ENCODE measurements at regions not wholly inside any gene's neighbourhood (a gene's known extent, or its start where the extent isn't known, plus 50 kb on each side); places are given as distances from the start of the nearest gene placed in this dataset.
A peak's percentile ranks its signal among the peaks of the same experiment; 100 is the strongest.
"Not testable (repeated sequence)": the region's sequence is repeated elsewhere in the genome, so short reads cannot be mapped to it uniquely, and the experiment has no call there.

DNA sequence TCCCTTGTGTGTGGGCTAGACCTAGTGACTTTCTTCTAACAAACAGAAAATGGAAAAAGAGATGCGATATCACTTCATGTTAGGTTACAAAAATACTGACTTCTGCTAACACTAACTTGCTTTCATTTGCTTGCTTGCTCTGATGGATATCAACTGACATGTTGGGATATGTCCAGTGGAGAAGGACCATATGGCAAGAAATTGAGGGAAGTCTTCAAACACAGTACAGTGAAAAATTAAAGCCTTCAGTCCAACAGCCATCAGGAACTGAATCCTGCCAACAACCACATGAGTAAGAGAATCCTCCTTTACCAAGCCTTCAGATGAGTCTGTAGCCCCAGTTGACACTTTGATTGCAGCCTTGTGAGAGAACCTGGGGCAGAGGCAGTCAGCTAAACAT, 143.9 kb downstream of the MAIP1 start:
- no CpG with 5 or more reads among the region's 1 CpG for WGBS (ENCODE audit: insufficient coverage)
- Histone ChIP-seq H3K36me3 (ENCODE audit: control insufficient read depth, insufficient read depth, low read length) (no peaks in the 10 kb centered on the region), H3K27me3 (ENCODE audit: control insufficient read depth, insufficient read depth, low read length) (no peaks in the 10 kb centered on the region), H3K4me3 (ENCODE audit: low read length) (no peak overlapping the region), H3K27ac (ENCODE audit: low read length) (no peak overlapping the region), H3K4me1 (ENCODE audit: control insufficient read depth, insufficient read depth, low read length) (peaks cover 2% of the 10 kb centered on the region), H3K9me3 (replicated peaks; ENCODE audit: control insufficient read depth, low read depth, low read length) (no peaks in the 10 kb centered on the region)
- no peak for DNase-seq

DNA sequence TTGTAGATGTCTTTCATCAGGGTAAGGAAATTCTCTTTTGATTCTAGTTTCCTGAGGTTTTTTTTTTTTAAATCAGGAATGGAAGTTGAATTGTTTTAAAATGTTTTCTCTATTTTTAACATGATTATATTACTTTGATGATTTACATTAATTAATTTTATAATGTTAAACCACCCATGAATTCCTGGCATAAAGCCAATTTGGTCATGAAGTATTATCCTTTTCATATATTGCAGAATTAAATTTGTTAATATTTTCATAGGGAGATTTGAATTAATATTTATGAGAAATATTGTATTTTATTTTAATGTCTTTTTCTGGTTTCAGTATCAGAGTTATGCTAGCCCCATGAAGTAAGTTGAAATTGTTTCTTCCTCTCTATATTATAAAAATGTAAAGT, 144.6 kb downstream of the MAIP1 start:
- no peaks in the 10 kb centered on the region for H3K36me3 ChIP-seq (ENCODE audit: control insufficient read depth, insufficient read depth, low read length)
- H3K27me3 ChIP-seq (ENCODE audit: control insufficient read depth, insufficient read depth, low read length): no peaks in the 10 kb centered on the region
- no peak overlapping the region for H3K4me3 ChIP-seq (ENCODE audit: low read length)
- no peak for DNase-seq
- no peak overlapping the region for H3K27ac ChIP-seq (ENCODE audit: low read length)
- no peaks in the 10 kb centered on the region for H3K9me3 ChIP-seq (replicated peaks; ENCODE audit: control insufficient read depth, low read depth, low read length)
- H3K4me1 ChIP-seq (ENCODE audit: control insufficient read depth, insufficient read depth, low read length): peaks cover 2% of the 10 kb centered on the region

DNA sequence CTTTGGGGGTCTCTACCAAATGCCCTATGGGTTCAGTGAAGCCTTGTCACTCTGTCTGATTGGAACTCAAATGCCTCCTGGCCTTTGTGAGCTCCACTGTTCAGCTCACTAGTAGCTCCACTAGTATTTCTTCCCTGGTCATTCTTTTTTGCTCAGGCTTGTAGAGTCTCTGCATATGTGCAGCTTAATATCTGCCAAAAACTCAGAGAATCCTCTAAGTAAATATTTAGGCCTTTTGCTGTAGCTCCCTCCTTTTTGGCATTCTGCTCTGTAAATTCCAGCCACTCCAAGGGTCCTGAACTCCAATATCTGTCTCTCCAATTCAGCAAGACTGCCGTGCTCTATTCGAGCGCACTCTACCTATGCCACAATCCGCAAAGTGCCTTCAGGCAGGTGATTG, 146.5 kb downstream of the MAIP1 start:
- Histone ChIP-seq H3K27ac (ENCODE audit: low read length) (no peak overlapping the region), H3K36me3 (ENCODE audit: control insufficient read depth, insufficient read depth, low read length) (no peaks in the 10 kb centered on the region), H3K9me3 (replicated peaks; ENCODE audit: control insufficient read depth, low read depth, low read length) (no peaks in the 10 kb centered on the region), H3K27me3 (ENCODE audit: control insufficient read depth, insufficient read depth, low read length) (no peaks in the 10 kb centered on the region), H3K4me3 (ENCODE audit: low read length) (no peak overlapping the region), H3K4me1 (ENCODE audit: control insufficient read depth, insufficient read depth, low read length) (peaks cover 2% of the 10 kb centered on the region)
- DNase-seq: peak; percentile 77
- WGBS (ENCODE audit: insufficient coverage): 56% methylated on average over 3 of the region's 4 CpGs

DNA sequence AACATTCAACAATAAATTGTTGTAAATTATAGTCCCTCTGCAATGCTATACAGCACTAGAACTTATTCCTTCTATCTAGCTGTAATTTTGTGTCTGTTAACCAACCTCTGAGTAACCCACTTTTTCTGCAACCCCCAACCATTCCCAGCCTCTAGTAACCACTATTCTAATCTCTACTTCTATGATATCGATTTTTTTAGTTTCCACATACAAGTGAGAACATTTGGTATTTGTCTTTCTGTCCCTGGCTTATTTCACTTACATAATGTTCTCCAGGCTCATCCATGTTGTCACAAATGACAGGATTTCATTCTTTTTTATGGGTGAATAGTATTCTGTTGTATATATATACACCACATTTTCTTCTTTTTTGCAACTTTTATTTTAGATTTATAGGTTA, 147.6 kb downstream of the MAIP1 start:
- no CpG with 5 or more reads among the region's 1 CpG for WGBS (ENCODE audit: insufficient coverage)
- peaks cover 2% of the 10 kb centered on the region for H3K4me1 ChIP-seq (ENCODE audit: control insufficient read depth, insufficient read depth, low read length)
- no peak overlapping the region for H3K4me3 ChIP-seq (ENCODE audit: low read length)
- DNase-seq: no peak
- no peaks in the 10 kb centered on the region for H3K27me3 ChIP-seq (ENCODE audit: control insufficient read depth, insufficient read depth, low read length)
- no peaks in the 10 kb centered on the region for H3K36me3 ChIP-seq (ENCODE audit: control insufficient read depth, insufficient read depth, low read length)
- H3K9me3 ChIP-seq (replicated peaks; ENCODE audit: control insufficient read depth, low read depth, low read length): no peaks in the 10 kb centered on the region
- H3K27ac ChIP-seq (ENCODE audit: low read length): no peak overlapping the region

DNA sequence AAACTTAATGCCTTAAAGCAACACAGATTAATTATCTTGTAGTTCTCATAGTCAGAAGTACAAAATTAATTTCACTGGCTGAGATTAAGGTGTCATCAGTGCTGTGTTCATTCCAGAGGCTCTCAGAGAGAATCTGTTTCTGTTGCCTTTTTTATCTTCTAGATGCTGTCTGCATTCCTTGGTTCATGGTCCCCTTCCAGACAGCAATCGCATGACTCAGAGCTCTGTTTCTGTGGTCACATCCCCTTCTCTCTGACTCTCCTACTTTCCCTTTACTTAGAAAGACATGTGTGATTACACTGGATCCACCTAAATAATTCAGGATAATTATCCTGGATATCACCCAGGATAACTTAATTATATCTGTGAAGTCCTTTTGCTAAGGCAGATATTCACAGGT, 148.6 kb downstream of the MAIP1 start:
- WGBS (ENCODE audit: insufficient coverage): no CpG with 5 or more reads among the region's 1 CpG
- DNase-seq: no peak
- no peak overlapping the region for H3K4me3 ChIP-seq (ENCODE audit: low read length)
- no peaks in the 10 kb centered on the region for H3K36me3 ChIP-seq (ENCODE audit: control insufficient read depth, insufficient read depth, low read length)
- peaks cover 2% of the 10 kb centered on the region for H3K4me1 ChIP-seq (ENCODE audit: control insufficient read depth, insufficient read depth, low read length)
- no peaks in the 10 kb centered on the region for H3K27me3 ChIP-seq (ENCODE audit: control insufficient read depth, insufficient read depth, low read length)
- no peaks in the 10 kb centered on the region for H3K9me3 ChIP-seq (replicated peaks; ENCODE audit: control insufficient read depth, low read depth, low read length)
- no peak overlapping the region for H3K27ac ChIP-seq (ENCODE audit: low read length)

DNA sequence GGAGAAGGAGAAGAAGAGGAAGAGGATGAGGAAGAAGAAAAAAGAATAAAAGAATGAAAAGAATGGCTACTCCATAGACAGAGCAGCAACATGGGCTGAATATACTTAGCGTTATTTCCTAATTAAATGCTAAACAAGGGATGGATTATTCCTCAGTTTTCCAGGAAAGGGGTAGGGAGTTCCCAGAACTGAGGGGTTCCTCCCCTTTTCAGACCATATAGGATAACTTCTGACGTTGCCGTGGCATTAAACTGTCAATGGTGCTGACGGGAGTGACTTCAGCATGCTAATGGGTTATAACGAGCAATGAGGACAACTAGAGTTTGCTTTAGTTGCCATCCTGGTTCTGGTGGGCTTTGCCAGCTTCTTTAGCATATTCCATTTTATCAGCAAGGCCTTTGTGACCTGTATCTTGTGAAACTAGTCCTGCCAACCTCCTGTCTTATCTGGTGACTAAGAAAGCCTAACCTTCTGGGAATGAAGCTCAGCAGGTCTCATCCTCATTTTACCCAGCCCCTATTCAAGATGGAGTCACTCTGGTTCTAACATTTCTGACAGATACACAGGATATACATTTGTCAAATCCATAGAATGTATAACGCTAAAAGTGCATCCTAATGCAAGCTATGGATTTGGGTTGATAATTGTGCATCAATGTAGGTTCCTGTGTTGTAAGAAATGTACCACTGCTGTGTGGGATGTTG, 152.3 kb downstream of the MAIP1 start:
- Histone ChIP-seq H3K4me3 (ENCODE audit: low read length) (no peak overlapping the region), H3K4me1 (ENCODE audit: control insufficient read depth, insufficient read depth, low read length) (no peaks in the 10 kb centered on the region), H3K27ac (ENCODE audit: low read length) (no peak overlapping the region), H3K9me3 (replicated peaks; ENCODE audit: control insufficient read depth, low read depth, low read length) (no peaks in the 10 kb centered on the region), H3K27me3 (ENCODE audit: control insufficient read depth, insufficient read depth, low read length) (no peaks in the 10 kb centered on the region), H3K36me3 (ENCODE audit: control insufficient read depth, insufficient read depth, low read length) (no peaks in the 10 kb centered on the region)
- WGBS (ENCODE audit: insufficient coverage): 100% methylated on average over 3 of the region's 6 CpGs
- no peak for DNase-seq

DNA sequence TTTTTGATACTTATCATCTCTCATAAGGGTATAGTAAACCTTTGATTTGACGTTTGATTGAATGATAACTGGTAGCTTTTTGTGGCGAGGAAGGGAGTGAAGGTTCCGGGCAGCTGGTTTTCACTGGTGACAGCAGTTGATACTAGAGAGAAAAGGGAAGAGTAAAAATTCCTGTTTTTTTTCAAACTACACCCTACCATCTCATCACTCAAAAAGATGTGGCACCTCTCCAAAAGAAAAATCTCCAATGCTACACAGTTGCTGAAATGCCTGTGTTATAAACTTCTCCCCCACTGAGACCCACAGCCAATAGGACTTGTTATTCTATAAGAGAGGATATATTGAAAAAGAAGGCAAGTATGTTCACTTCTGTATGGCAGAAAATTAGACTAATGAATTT, 154.0 kb downstream of the MAIP1 start:
- no peak overlapping the region for H3K4me3 ChIP-seq (ENCODE audit: low read length)

DNA sequence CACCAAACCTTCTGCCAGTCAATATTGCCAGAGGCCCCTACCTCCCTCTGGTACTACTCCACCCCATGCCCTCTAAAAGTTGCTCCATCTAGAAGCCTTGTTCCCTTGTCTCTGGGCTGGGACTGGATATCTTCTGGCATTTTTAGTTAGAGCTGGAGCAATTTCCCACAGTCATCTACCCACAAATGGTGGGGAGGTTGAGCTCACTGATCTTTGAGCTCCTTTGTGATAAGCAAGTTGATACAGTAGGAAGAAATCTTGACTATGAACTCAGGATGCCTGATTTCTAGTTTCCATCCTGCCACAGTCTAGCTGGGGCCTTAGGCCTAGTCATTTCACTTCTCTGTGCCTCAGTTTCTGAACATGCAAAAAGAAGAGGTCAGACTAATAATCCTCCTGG, 155.0 kb downstream of the MAIP1 start:
- no peak overlapping the region for H3K4me3 ChIP-seq (ENCODE audit: low read length)
- DNase-seq: no peak
- H3K27ac ChIP-seq (ENCODE audit: low read length): no peak overlapping the region
- H3K9me3 ChIP-seq (replicated peaks; ENCODE audit: control insufficient read depth, low read depth, low read length): no peaks in the 10 kb centered on the region
- H3K4me1 ChIP-seq (ENCODE audit: control insufficient read depth, insufficient read depth, low read length): no peaks in the 10 kb centered on the region
- H3K27me3 ChIP-seq (ENCODE audit: control insufficient read depth, insufficient read depth, low read length): no peaks in the 10 kb centered on the region
- no peaks in the 10 kb centered on the region for H3K36me3 ChIP-seq (ENCODE audit: control insufficient read depth, insufficient read depth, low read length)

More for the DNA sequence above, 154.0 kb downstream of the MAIP1 start:
- Histone ChIP-seq H3K36me3 (ENCODE audit: control insufficient read depth, insufficient read depth, low read length) (no peaks in the 10 kb centered on the region), H3K4me1 (ENCODE audit: control insufficient read depth, insufficient read depth, low read length) (no peaks in the 10 kb centered on the region), H3K27ac (ENCODE audit: low read length) (no peak overlapping the region), H3K9me3 (replicated peaks; ENCODE audit: control insufficient read depth, low read depth, low read length) (no peaks in the 10 kb centered on the region), H3K27me3 (ENCODE audit: control insufficient read depth, insufficient read depth, low read length) (no peaks in the 10 kb centered on the region)
- WGBS (ENCODE audit: insufficient coverage): no CpG with 5 or more reads among the region's 3 CpGs
- no peak for DNase-seq

DNA sequence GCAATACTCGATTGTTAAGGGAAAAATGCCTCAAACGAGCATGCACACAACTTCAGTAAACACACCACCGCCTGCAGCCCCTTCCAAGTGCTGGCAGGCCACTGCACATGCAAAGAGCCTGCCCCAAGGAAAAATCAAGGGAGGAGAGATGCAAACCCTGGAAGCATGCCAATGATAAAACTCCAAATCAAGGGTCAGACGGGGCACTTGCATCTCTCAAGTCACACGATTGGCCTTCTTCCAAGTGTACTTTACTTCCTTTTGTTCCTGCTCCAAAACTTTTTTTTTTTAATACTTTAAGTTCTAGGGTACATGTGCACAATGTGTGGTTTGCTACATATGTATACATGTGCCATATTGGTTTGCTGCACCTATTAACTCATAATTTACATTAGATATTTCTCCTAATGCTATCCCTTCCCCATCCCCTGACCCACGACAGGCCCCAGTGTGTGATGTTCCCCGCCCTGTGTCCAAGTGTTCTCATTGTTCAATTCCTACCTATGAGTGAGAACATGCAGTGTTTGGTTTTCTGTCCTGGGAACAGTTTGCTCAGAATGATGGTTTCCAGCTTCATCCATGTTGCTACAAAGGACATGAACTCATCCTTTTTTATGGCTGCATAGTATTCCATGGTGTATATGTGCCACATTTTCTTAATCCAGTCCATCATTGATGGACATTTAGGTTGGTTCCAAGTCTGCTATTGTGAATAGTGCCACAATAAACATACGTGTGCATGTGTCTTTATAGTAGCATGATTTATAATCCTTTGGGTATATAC, 157.8 kb downstream of the MAIP1 start:
- not testable (repeated sequence) for H3K9me3 ChIP-seq (replicated peaks; ENCODE audit: control insufficient read depth, low read depth, low read length); DNase-seq; H3K27ac ChIP-seq (ENCODE audit: low read length); H3K4me1 ChIP-seq (ENCODE audit: control insufficient read depth, insufficient read depth, low read length); H3K27me3 ChIP-seq (ENCODE audit: control insufficient read depth, insufficient read depth, low read length); H3K36me3 ChIP-seq (ENCODE audit: control insufficient read depth, insufficient read depth, low read length); H3K4me3 ChIP-seq (ENCODE audit: low read length)
- 39% methylated on average over 3 of the region's 8 CpGs for WGBS (ENCODE audit: insufficient coverage)

DNA sequence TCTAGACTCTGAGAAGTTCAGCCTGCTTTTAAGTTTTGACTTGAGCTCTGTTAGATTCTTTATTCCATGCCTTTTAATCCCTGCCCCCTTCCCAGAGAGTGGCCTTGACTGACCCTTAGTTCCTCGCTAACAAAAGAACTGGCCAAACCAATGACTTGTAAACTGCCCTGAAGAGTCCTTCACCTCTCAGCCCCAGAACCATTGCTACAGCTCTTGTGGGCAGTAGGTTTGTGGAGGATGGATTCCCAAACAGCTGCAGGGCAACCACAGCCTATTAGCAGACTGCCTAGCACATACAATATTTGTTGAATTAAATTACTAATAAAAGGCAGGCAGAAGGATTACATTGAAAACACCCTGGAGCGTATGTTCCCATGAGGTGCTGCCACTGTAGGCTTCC, 163.9 kb downstream of the MAIP1 start:
- no CpG with 5 or more reads among the region's 2 CpGs for WGBS (ENCODE audit: insufficient coverage)
- DNase-seq: no peak
- no peaks in the 10 kb centered on the region for H3K27me3 ChIP-seq (ENCODE audit: control insufficient read depth, insufficient read depth, low read length)
- peaks cover 2% of the 10 kb centered on the region for H3K9me3 ChIP-seq (replicated peaks; ENCODE audit: control insufficient read depth, low read depth, low read length)
- H3K27ac ChIP-seq (ENCODE audit: low read length): no peak overlapping the region
- no peaks in the 10 kb centered on the region for H3K4me1 ChIP-seq (ENCODE audit: control insufficient read depth, insufficient read depth, low read length)
- H3K4me3 ChIP-seq (ENCODE audit: low read length): no peak overlapping the region
- no peaks in the 10 kb centered on the region for H3K36me3 ChIP-seq (ENCODE audit: control insufficient read depth, insufficient read depth, low read length)

Data from muscle of leg (tissue), 3 donors.